ENCODE measurements at regions not wholly inside any gene's neighbourhood (a gene's known extent, or its start where the extent isn't known, plus 50 kb on each side); places are given as distances from the start of the nearest gene placed in this dataset.

GRCh38 chr7:31284106-31284505 is 56.4 kb downstream of the NEUROD6 start:
- DNase-seq: no peak

- no peak for DNase-seq
These were observed 68.7 kb downstream of the NEUROD6 start for GRCh38 chr7:31271641-31272405.

- DNase-seq: no peak
These were observed 73.0 kb downstream of the NEUROD6 start for GRCh38 chr7:31267486-31267885.

GRCh38 chr7:31263338-31263737 is 77.2 kb downstream of the NEUROD6 start:
- no peak for DNase-seq

DNA sequence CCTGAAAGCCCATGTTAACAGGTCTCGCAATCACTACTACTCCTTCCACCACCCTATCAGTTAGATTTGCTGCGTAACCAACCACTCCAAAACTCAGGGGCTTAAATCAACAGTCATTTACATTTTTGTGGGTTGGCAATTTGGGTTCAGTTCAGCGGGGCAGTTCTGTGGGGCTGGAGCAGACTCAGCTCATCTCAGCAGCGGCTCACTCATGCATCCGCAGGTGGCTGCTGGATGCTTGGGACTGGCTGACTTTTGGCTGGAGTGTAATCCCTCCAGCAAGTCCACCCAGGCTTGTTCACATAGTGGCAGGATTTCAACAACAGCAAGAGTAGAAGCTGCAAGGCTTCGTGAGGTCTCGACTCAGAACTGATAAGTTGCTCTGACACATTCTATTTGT is 79.2 kb downstream of the NEUROD6 start:
- no peak for DNase-seq

GRCh38 chr7:31260851-31261250 is 79.7 kb downstream of the NEUROD6 start:
- no peak for DNase-seq

- DNase-seq: no peak
These were observed 82.1 kb downstream of the NEUROD6 start for GRCh38 chr7:31258391-31258790.

- DNase-seq: no peak
These were observed 84.0 kb downstream of the NEUROD6 start for GRCh38 chr7:31256506-31256905.

GRCh38 chr7:31254926-31255325 is 85.6 kb downstream of the NEUROD6 start:
- no peak for DNase-seq

DNA sequence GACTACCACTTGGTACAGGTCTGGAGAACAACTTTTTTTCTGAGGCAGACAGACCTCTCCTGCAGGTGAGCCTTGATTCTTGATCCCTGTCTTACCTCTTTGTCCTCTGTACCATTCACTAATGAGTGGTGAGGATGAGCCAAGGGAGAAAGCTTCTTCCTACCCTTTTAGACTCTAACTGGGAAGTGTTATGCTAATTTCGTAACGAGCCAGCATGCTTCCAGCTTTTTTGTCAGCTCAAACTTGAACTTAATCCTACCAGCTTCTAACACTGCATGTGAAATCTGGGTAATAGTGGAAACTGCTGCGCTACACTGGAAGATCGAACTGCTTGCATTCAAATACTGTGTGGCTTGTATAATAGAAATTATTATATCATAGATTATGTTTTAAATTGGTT is 87.0 kb downstream of the NEUROD6 start:
- DNase-seq: peak in 1 of 58 donors; percentile 22

DNA sequence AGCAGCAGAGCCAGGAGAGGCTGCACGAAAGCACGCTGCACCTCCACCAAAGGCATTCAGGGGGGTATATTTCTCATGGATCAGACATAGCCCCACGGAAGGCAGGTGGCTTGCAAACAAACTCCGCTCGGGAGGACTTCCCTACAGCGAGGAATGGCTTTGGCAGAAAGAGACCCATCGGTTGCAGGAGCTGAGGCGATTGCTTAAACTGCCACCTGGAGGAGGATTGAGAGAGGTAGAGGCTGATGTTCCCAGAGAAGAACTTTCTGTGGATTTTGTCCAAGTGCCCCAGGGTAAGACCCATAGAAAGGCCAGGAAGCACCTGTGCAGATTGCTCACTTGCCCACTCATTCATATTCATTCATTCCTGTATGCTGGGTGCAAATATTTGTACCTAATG is 89.1 kb downstream of the NEUROD6 start:
- no peak for DNase-seq

DNA sequence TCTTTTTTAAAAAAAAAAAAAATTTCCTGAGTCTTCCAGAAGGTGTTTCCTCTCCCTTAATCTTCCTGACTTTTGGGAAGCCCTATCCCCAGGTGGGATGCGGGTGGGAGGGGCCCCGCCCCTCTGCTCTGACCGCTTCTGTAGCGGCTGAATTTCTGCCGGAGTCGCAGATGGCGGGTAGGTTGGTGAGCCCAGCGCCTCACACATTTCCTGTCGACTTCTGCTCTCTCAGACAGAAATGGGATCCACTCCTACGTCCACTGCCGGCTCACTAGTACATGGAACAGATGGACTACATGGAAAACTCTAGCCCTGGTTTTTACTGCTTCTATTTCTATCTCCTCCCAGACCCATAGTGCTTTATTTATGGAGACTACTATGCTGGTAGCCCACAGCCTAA is 90.9 kb downstream of the NEUROD6 start:
- DNase-seq: peak in 19 of 58 donors; percentile 2 to 70 (median 20)

- no peak for DNase-seq
These were observed 103.7 kb downstream of the NEUROD6 start for GRCh38 chr7:31236868-31237267.

- DNase-seq: no peak
These were observed 105.5 kb downstream of the NEUROD6 start for GRCh38 chr7:31234836-31235605.

- DNase-seq: no peak
These were observed 111.6 kb downstream of the NEUROD6 start for GRCh38 chr7:31228957-31229356.

GRCh38 chr7:31214751-31215150 is 125.8 kb downstream of the NEUROD6 start:
- no peak for DNase-seq

DNA sequence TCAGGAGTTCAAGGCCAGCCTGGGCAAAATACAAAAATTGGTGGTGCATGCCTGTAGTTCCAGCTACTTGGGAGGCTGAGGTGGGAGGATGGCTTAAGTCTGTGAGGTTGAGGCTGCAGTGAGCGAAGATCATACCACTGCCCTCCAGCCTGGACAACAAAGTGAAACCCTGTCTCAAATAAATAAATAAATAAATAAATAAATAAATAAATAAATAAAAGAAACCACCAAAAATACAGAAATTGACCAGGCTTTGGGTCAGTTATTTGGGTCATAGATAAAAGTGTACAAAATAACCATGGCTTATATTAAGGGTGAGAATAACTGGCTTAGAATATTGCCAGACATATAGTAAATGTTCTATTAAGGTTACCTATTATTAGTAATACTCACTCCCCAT is 129.2 kb downstream of the NEUROD6 start:
- DNase-seq: no peak

GRCh38 chr7:31204071-31204470 is 136.5 kb downstream of the NEUROD6 start:
- DNase-seq: no peak

- no peak for DNase-seq
These were observed 137.0 kb downstream of the NEUROD6 start for GRCh38 chr7:31203551-31203950.

DNA sequence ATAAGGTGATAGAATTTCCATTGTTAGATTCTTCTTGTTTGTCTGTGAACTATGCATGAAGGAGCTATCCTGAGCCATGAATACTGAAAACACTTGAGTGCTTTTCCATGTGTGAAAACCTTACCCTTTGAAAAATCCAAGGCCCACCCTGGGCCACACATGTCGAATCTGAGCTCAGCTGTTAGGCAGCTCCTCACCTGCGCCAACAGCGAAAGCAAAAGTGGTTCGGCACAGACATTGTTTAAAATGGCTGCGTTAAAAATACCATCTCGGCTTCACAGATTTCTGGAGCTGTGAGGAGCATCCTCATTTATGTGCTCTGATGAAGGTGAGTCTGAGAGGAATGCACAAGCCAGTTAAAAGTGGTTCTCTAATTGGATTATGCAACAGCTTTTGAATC is 137.7 kb downstream of the NEUROD6 start:
- DNase-seq: peak in 6 of 58 donors; percentile 1 to 52 (median 16)

GRCh38 chr7:31192986-31193385 is 140.9 kb downstream of the ADCYAP1R1 start:
- peak in 54 of 58 donors; percentile 8 to 81 (median 53) for DNase-seq

- no peak for DNase-seq
These were observed 138.8 kb downstream of the ADCYAP1R1 start for GRCh38 chr7:31190906-31191305.

DNA sequence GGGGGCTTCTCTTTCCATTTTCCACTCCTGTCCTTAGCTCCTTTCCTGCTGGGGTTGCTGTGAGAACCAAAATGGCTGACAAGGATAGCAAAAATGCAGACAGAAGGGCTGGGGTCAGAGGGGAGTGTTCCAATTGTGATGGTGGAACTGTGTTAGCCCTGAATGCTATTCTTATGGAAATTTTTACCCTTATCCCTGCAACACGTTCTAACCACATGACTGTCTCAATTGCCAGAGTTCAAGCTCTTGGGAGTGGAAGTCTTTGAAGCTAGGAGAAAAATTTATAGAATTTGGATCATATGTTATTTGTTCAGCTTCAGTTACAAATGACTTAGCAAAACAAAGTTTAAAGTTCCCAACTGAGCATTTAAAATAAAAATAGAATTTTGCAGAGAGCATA is 134.1 kb downstream of the ADCYAP1R1 start:
- no peak for DNase-seq

Measured in anterior cingulate cortex (tissue), 58 donors.